Fibroblast of pulmonary artery (primary cell): ENCODE measurements at regions not wholly inside any gene's neighbourhood (a gene's known extent, or its start where the extent isn't known, plus 50 kb on each side); places are given as distances from the start of the nearest gene placed in this dataset.
A peak's percentile ranks its signal among the peaks of the same experiment; 100 is the strongest.

Experiments used
- DNase-seq: peaks from one replicate; pipeline ENCODE4 v3.0.0-alpha.2; 2010; ENCODE audit warnings: low read depth
- H3K4me3 ChIP-seq: replicated peaks from 2 replicates; pipeline ENCODE4 v1.5.1; 2011; ENCODE audit warnings: low read depth, mild to moderate bottlenecking, control low read depth, low read length, moderate library complexity
- CTCF ChIP-seq: IDR thresholded peaks from 2 replicates; pipeline ENCODE4 v1.5.1; 2011; ENCODE audit warnings: mild to moderate bottlenecking, control low read depth, low read length, inconsistent platforms; ENCODE audit errors: missing control alignments

DNA sequence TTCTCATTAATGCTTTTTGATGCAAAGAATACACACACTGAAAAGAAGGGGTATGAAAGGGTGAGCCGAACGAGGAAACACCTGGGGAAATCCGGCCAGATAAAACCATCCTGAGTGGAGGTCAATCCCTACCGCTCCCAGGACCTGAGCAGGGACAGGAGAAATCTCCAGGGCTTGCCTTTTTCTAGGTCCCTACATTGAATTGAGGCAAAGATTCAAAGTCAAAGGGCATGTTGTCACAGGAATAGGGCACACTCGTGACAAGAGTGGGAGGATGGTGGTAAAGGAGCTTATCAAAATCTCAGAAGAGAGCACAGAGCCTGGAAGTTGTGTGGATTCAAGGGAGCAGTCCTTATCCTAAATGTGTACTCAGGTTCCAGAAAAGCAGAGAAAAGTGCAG lies 61.2 kb upstream of the ACKR3 start:
- DNase-seq = no peak
- TF ChIP-seq CTCF = no peak
- no peak overlapping the region for H3K4me3 ChIP-seq

DNA sequence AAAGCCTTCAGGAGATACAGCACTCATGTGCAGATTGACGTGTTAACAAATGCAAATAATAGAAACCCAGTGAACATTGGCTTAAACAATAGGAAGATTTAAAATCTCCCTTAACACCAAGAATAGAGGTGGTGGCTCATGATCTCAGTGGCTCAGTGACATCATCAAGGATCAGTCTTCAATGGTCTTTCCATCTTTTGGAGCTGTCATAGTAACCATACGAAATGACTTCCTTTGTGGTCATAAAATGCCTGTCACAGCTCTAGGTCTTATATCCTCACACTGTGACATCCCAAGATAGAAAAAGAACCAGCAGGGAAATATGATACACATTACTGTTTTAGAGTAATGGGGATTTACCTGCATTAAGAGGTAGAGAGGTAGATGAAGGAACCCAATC lies 59.6 kb upstream of the ACKR3 start:
- no peak overlapping the region for H3K4me3 ChIP-seq
- no peak for TF ChIP-seq CTCF
- DNase-seq = no peak

DNA sequence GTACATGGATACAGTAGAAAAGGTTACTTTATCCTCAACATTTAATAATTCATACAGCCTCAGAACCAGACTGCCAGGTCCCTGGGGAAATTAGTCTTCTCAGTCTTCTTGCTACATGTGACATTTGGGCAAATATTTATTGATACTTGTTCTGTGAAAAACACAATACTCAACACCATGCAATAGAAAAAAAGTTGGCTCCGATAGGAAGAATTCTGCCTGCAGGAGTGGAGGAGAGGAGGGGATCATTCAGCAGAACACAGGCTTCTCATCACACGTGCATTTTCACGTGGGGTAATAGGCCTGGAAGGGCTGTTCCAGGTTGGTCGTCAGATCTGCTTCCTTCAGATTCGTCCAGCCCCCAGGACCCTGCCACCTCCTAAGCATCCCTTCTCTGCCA lies 58.4 kb upstream of the ACKR3 start:
- no peak overlapping the region for H3K4me3 ChIP-seq
- no peak for DNase-seq
- no peak for TF ChIP-seq CTCF

GRCh38 chr2:236512267-236512666 lies 57.4 kb upstream of the ACKR3 start:
- no peak for DNase-seq
- H3K4me3 ChIP-seq = no peak overlapping the region
- TF ChIP-seq CTCF = no peak

DNA sequence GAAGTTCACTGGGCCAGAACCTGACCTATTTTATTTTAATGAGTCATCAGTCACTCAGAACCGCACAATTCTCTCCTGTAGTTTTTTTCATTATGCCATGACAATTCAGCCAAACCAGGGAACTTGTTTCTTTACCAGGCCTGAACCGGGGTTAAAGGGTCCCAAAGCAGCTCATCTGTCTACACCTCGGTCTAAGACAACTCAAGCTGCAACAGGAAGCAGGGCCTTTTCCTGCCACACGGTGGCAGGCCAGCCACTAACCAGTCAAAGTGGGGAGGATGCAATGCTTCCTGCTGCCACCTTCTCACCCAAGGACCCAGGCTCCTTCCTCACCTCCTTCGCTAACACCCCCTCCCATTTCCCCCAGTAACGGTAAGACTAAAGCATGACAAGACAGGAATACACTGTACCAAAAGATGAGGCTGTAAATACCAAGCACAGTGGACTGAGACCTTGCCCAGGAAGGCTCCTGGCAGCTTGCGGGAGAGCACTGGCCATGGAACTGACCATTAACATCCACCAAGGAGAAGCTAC lies 56.7 kb upstream of the ACKR3 start:
- peak; percentile 57 for DNase-seq
- peak; percentile 91 for TF ChIP-seq CTCF
- no peak overlapping the region for H3K4me3 ChIP-seq

- no peak for TF ChIP-seq CTCF
- no peak for DNase-seq
- no peak overlapping the region for H3K4me3 ChIP-seq
Observed at GRCh38 chr2:236513956-236514355, 55.7 kb upstream of the ACKR3 start.

GRCh38 chr2:236516708-236517107 lies 52.9 kb upstream of the ACKR3 start:
- no peak for DNase-seq
- TF ChIP-seq CTCF = no peak
- no peak overlapping the region for H3K4me3 ChIP-seq
